ENCODE measurements at regions not wholly inside any gene's neighbourhood (a gene's known extent, or its start where the extent isn't known, plus 50 kb on each side); places are given as distances from the start of the nearest gene placed in this dataset.

DNA sequence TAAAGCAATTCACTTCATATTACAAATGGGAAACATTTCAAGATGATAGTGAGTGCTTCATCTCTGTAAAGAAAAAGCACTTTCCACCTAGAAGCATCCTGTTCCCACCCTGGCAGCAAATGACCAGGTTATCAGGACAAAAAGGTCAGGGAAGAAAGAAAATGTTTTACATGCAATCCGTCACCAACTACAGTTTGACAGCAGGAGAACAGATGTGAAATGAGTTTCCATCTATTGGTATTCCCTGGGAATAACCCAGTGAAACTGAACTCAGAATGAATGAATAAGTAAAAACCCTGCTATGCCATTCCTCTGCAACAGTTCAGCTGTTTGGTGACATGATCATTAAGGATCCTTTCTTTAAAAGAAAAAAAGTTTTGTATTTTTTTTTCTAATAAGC is 67.6 kb downstream of the HTR1A start:
- no peak for TF ChIP-seq POLR2A (IDR thresholded peaks at IDR 0.05; ENCODE audit: low read length)
- no peak for TF ChIP-seq GATA1 (IDR thresholded peaks at IDR 0.05; ENCODE audit: low read depth, low read length)
- DNase-seq, result no peak

DNA sequence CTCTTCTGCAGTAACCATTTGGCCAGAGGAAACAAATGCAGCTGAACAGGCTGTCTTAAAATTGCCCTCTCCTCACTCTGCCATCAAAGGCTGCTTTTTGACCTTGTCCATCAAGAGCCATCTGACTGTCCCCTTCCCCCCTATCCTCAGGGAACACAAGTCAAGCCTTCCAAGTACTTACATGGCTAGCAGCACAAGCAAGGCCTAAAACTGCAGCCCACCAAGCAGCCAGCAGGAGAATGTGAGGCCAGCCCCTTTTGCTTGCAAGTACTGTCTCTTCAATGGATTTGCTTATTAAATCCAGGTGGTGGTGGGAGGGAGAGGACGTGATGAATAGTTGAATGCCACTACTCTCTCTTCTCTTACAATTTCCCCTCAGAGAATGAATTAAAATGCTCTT is 83.5 kb downstream of the HTR1A start:
- TF ChIP-seq POLR2A (IDR thresholded peaks at IDR 0.05; ENCODE audit: low read length) (no peak), GATA1 (IDR thresholded peaks at IDR 0.05; ENCODE audit: low read depth, low read length) (no peak)
- DNase-seq, result no peak

DNA sequence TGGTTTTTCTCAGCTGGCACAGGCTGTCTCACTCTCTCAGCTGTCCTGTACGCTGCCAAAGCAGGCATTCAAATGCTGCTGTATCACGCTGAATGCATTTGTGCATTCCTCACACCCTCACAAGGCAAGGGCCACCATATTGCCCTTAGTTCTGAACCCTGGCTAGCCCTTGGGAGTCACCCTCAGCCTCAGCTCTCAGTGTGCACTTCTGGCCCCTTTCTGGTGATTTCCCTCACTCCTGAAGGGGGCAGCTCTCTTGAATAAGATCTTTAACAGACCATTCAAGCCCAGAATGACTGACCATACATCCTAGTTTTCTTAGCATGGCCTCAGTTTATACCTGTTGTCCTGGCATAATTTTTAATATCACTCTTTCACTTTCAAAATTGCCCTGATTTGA is 84.3 kb downstream of the HTR1A start:
- no peak for DNase-seq
- TF ChIP-seq POLR2A (IDR thresholded peaks at IDR 0.05; ENCODE audit: low read length), result no peak
- no peak for TF ChIP-seq GATA1 (IDR thresholded peaks at IDR 0.05; ENCODE audit: low read depth, low read length)

DNA sequence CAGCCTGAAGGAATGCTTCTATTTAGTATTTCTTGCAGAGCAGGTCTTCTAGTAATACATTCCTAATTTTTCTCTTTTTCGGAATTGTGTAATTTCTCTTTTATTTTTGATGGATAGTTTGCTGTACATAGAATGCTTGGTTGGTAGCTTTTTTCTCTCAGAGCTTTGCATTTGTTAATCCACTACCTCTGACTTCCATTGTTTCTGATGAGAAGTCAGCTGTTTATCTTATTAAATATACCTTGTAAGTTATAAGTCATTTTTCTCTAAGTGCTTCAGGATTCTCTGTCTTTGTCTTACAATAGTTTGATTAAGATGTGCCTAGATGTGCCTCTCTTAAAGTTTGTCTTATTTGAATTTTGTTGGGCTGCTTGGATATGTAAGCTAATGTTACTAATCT is 101.9 kb downstream of the HTR1A start:
- TF ChIP-seq POLR2A (IDR thresholded peaks at IDR 0.05; ENCODE audit: low read length) (no peak), GATA1 (IDR thresholded peaks at IDR 0.05; ENCODE audit: low read depth, low read length) (no peak)
- DNase-seq, result no peak

DNA sequence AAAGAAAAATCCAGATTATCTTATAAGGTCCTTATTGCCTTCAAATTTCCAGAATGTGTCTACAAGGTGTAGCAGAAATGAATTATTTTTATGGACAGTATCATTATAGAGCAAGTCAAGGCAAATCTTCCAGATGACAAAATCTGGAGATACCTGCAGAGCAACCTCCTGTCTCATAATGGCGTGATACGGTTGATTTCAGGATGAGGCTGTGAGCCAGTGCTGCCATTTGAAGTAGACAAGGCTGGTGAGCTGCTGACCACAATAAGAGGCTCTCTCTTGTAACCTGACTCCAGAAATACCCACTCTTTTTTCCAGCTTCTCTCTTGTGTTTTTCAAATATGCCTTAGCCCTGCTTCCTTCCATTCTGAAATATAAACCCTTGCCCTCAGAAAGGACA is 108.2 kb downstream of the HTR1A start:
- TF ChIP-seq GATA1 (IDR thresholded peaks at IDR 0.05; ENCODE audit: low read depth, low read length), result no peak
- TF ChIP-seq POLR2A (IDR thresholded peaks at IDR 0.05; ENCODE audit: low read length), result no peak
- no peak for DNase-seq

DNA sequence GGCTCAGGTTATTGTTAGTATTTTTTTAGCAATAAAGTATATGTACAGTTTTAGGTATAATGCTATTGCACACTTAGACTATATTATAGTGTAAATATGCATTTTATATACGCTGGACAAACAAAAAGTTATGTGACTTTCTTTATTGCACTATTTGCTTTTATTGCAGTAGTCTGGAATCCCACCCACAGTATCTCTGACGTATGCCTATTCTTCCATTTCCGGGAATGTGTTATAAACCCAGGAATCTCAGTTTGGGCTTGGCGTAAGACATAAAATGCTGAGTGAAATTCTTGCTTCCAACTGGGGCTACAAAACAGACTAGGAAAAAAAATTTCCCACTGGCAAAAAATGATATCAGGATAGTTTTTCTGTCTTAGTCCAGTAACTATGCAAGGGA is 119.1 kb downstream of the HTR1A start:
- TF ChIP-seq POLR2A (IDR thresholded peaks at IDR 0.05; ENCODE audit: low read length), result no peak
- no peak for TF ChIP-seq GATA1 (IDR thresholded peaks at IDR 0.05; ENCODE audit: low read depth, low read length)
- no peak for DNase-seq

DNA sequence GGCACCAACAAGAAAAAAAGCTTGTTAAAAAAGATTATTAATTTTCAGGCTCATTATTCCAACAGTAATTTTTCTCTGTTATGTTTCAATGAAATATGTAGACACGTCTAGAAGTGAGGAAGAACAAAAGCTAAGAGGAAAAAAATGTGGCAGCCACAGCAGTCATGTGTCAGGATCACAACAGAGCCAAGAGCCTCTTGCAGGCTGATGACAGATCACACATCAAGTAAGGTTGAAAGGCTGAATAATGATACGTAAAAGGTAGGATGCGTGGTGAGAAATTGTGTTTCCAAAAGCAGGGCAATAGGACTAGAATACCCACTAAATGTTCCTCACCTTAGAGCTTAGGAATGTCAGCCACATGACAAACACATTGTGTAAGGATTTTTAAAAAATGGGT is 124.8 kb downstream of the HTR1A start:
- DNase-seq, result no peak
- no peak for TF ChIP-seq POLR2A (IDR thresholded peaks at IDR 0.05; ENCODE audit: low read length)
- TF ChIP-seq GATA1 (IDR thresholded peaks at IDR 0.05; ENCODE audit: low read depth, low read length), result no peak

DNA sequence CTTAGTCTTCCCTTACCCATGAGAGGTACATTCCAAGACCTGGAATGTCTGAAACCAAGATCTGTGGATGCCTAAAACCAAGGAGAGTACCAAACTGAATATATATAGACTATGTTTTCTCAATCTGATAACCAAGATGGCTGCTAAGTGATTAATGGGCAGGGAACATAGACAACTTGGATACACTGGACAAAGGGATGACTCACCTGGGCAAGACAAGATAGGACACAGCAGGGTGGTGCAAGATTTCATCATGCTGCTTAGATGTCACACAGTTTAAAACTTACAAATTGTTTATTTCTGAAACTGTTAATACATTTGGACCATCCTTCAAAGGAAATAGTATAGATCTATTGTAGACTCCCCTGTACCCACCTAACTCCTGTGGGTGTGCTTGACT is 130.9 kb downstream of the HTR1A start:
- no peak for DNase-seq
- TF ChIP-seq POLR2A (IDR thresholded peaks at IDR 0.05; ENCODE audit: low read length), result no peak
- TF ChIP-seq GATA1 (IDR thresholded peaks at IDR 0.05; ENCODE audit: low read depth, low read length), result no peak

DNA sequence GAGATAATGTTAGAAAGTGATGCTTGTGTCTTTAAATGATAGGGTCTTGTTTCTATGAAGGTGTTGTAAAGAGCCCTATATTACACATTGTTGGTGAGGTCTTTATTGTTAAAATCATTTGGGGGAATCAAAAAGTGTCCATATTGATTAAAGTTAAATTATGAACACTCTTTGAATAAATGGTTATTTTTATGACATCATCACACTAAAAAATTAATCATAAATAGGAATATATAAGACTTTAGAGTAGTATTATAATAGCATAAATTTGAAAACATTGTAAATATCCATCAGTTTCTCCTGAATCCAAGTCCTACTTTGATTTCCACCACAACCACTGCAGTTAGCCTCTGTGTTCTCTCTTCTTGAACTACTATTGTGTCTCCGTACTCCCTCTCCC is 136.3 kb downstream of the HTR1A start:
- no peak for DNase-seq
- no peak for TF ChIP-seq GATA1 (IDR thresholded peaks at IDR 0.05; ENCODE audit: low read depth, low read length)
- TF ChIP-seq POLR2A (IDR thresholded peaks at IDR 0.05; ENCODE audit: low read length), result no peak

DNA sequence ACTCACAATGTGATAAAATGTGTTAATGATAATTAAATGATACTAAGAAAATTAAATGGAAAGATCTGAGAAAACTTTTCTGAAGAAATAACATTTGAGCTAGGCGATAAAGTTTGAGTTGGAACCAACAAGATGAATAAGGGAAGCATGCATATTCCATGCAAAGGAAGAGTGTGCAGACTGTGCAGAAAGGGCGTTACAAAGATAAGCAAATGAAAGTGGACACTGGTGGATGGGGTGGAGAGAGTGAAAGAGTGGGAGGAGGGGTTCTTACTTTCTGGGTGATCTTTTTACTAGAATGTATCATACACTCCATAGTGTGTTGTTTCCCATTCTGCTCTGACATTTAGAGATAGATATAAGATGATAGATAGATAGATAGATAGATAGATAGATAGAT is 138.7 kb downstream of the HTR1A start:
- no peak for DNase-seq
- no peak for TF ChIP-seq GATA1 (IDR thresholded peaks at IDR 0.05; ENCODE audit: low read depth, low read length)
- TF ChIP-seq POLR2A (IDR thresholded peaks at IDR 0.05; ENCODE audit: low read length), result no peak

DNA sequence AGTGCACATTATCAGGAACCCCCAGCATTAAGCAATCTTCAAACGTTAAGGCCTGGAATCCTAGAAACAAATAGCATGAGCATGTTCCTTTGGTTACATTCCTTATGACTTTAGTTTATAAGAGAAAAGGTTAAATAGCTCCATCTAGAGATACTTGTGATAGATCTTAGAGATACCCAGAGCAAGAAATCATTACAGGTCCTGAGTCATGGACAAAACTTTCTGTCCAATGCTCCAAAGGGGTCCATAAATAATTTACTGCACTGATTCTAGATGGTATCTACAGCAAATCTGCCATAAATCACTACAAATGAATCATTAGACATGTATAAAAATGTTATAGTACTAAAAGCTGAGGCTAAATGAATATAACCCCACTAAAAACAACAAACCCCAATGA is 139.6 kb downstream of the HTR1A start:
- TF ChIP-seq POLR2A (IDR thresholded peaks at IDR 0.05; ENCODE audit: low read length), result no peak
- no peak for TF ChIP-seq GATA1 (IDR thresholded peaks at IDR 0.05; ENCODE audit: low read depth, low read length)
- DNase-seq, result no peak

DNA sequence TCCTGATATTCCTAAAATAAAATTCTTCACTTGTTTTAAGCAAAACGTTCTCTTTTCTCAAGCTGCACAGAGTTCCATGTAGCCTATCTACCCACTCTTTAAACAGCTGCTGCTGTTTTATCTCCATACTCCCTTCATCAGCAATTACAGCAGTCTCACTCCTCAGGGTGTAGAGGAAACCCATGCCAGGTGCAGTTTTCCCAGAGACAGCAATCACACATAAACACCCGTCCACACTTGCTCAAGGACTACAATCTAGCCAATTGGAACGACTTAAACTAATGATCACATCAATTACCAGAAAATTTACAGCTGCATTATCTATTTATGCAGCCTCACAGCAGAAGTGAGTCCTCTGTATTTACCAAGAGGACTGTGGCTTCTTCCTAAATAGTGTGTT is 141.7 kb downstream of the HTR1A start:
- TF ChIP-seq GATA1 (IDR thresholded peaks at IDR 0.05; ENCODE audit: low read depth, low read length) (no peak), POLR2A (IDR thresholded peaks at IDR 0.05; ENCODE audit: low read length) (no peak)
- DNase-seq, result no peak

DNA sequence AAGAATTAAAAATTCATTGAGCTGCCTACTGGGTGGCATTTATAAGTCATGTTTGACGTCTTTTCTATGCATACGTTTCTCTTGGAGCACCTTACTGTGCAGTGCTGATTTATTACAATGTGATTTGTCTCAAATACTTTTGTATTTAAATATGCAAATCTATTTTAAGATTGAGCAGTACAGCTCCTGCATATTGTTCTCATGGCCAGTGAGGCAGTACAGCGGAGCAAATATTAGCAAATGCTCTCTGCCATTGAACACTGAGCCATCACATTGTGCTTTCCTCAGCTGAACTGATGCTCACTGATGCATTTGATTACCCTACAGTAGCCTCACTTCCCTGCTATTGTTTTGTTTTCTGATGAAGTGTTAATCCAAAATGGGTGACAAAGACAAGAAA is 149.6 kb downstream of the HTR1A start:
- no peak for DNase-seq
- TF ChIP-seq POLR2A (IDR thresholded peaks at IDR 0.05; ENCODE audit: low read length), result no peak
- TF ChIP-seq GATA1 (IDR thresholded peaks at IDR 0.05; ENCODE audit: low read depth, low read length), result no peak

DNA sequence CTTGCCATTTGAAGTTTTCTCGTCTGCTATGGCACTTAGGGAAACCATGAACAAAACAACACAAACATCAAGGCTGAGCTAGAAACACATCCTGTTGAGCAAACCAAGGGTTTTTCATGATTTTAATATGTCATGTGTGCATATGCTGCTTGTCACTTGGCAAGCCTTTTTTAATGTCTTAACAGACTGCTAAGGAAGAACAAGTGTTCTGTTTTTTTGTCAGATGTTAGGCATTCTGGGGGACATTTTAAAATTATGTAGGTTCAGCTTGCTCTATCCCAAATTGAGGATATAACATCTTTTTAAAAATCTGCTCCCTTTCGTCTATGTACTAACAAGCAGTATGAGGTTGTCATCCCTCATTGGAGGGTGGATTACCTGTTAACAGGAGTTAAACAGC is 150.3 kb downstream of the HTR1A start:
- TF ChIP-seq POLR2A (IDR thresholded peaks at IDR 0.05; ENCODE audit: low read length) (no peak), GATA1 (IDR thresholded peaks at IDR 0.05; ENCODE audit: low read depth, low read length) (no peak)

DNA sequence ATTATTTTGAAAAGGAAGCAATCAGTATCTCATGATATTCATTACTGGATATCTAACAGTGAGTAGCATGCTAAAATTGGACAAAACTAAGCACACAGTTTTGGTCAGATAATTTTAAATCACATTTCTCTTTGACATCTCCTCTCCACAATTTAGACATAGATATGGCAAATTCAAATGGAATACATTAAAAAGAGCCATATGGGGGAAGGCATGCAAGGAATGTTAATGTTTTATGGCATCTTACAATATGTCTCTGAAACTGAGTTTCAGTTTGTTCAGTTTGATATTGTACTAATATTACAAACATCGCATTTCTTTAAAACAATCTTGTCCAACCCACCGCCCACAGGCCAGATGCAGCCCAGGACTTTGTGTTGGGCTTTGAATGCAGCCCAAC is 151.0 kb downstream of the HTR1A start:
- no peak for DNase-seq
- TF ChIP-seq POLR2A (IDR thresholded peaks at IDR 0.05; ENCODE audit: low read length), result no peak
- no peak for TF ChIP-seq GATA1 (IDR thresholded peaks at IDR 0.05; ENCODE audit: low read depth, low read length)

More for the DNA sequence above, 150.3 kb downstream of the HTR1A start:
- no peak for DNase-seq

DNA sequence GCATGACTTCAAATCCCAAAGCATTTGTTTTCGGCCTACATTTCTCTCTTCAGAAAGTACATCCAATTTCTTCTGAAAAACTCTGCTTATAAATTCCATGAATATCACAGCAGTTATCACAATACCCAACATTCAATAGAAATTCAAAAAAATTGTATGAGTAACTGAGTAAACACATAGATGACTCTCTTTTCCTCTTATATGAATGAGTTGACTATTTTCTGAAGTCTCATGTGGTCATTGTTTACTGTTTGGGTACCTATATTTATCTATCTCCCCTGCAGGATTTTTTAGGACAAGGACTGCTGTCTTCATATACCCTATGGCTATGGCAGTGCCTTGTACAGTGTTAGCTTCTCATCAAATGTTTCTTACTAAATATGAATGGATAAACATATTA is 157.1 kb downstream of the HTR1A start:
- no peak for TF ChIP-seq GATA1 (IDR thresholded peaks at IDR 0.05; ENCODE audit: low read depth, low read length)
- no peak for TF ChIP-seq POLR2A (IDR thresholded peaks at IDR 0.05; ENCODE audit: low read length)
- DNase-seq, result no peak
